Right atrium auricular region (tissue), 2 donors: ENCODE measurements at regions not wholly inside any gene's neighbourhood (a gene's known extent, or its start where the extent isn't known, plus 50 kb on each side); places are given as distances from the start of the nearest gene placed in this dataset.
A peak's percentile ranks its signal among the peaks of the same experiment; 100 is the strongest.

Experiments
- DNase-seq: peaks from one replicate; pipeline ENCODE4 v3.0.0-alpha.2; 2019; ENCODE audit warnings: low spot score
- H3K27ac ChIP-seq, 2 donors: fragments of 200-600 bp; sonication (generic); 1 replicate in 1 of 2; 2 replicates in 1 of 2; pipeline ENCODE4 v1.5.1; 2016 to 2019
- H3K27me3 ChIP-seq, 2 donors: fragments of 200-600 bp; sonication (generic); one replicate each; pipeline versions ENCODE4 v1.5.1 to v1.6.0; 2017 to 2019
- H3K36me3 ChIP-seq: fragments of 200-600 bp; sonication (generic); one replicate; pipeline ENCODE4 v1.5.1; 2016
- H3K4me1 ChIP-seq, 2 donors: fragments of 200-600 bp; sonication (generic); one replicate each; pipeline versions ENCODE4 v1.5.1 to v1.6.0; 2017 to 2019
- H3K4me3 ChIP-seq, 2 donors: fragments of 200-600 bp; sonication (generic); 1 replicate in 1 of 2; 2 replicates in 1 of 2; pipeline ENCODE4 v1.5.1; 2017 to 2019; ENCODE audit warnings: mild to moderate bottlenecking in 1 of 2, moderate library complexity in 1 of 2
- H3K9me3 ChIP-seq, 2 donors: fragments of 200-600 bp; sonication (generic); one replicate each; pipeline ENCODE4 v1.5.1; 2019
- CTCF ChIP-seq, 2 donors: fragments of 200-600 bp; sonication (generic); IDR thresholded peaks; one replicate each; pipeline ENCODE4 v1.5.1; 2019; ENCODE audit warnings: antibody characterized with exemption in 2 of 2

- Histone ChIP-seq H3K9me3 (no peaks in the 10 kb centered on the region), H3K36me3 (no peaks in the 10 kb centered on the region), H3K27me3 (no peaks in the 10 kb centered on the region), H3K27ac (no peak overlapping the region), H3K4me3 (no peak overlapping the region), H3K4me1 (peaks cover 0 to 7% of the 10 kb centered on the region in 2 donors)
- no peak for TF ChIP-seq CTCF (IDR thresholded peaks at IDR 0.05)
- no peak for DNase-seq
Observed at GRCh38 chr9:134487066-134487710, 154.4 kb upstream of the COL5A1 start.

GRCh38 chr9:134488331-134489280 is 153.0 kb upstream of the COL5A1 start:
- no peaks in the 10 kb centered on the region for H3K27me3 ChIP-seq
- peak overlapping the region; percentile 16 to 37 for H3K27ac ChIP-seq
- TF ChIP-seq CTCF (IDR thresholded peaks at IDR 0.05) = no peak
- no peak overlapping the region for H3K4me3 ChIP-seq
- no peaks in the 10 kb centered on the region for H3K36me3 ChIP-seq
- no peaks in the 10 kb centered on the region for H3K9me3 ChIP-seq
- peak; percentile 81 for DNase-seq
- peaks cover 0 to 7% of the 10 kb centered on the region in 2 donors for H3K4me1 ChIP-seq

GRCh38 chr9:134489621-134490408 is 151.8 kb upstream of the COL5A1 start:
- no peak for TF ChIP-seq CTCF (IDR thresholded peaks at IDR 0.05)
- no peak overlapping the region for H3K4me3 ChIP-seq
- H3K4me1 ChIP-seq = peaks cover 0 to 7% of the 10 kb centered on the region in 2 donors
- H3K27me3 ChIP-seq = no peaks in the 10 kb centered on the region
- no peaks in the 10 kb centered on the region for H3K36me3 ChIP-seq
- DNase-seq = no peak
- H3K27ac ChIP-seq = no peak overlapping the region
- no peaks in the 10 kb centered on the region for H3K9me3 ChIP-seq

- no peak for DNase-seq
- no peak overlapping the region for H3K27ac ChIP-seq
- no peak for TF ChIP-seq CTCF (IDR thresholded peaks at IDR 0.05)
- H3K27me3 ChIP-seq = no peaks in the 10 kb centered on the region
- H3K4me1 ChIP-seq = peaks cover 0 to 7% of the 10 kb centered on the region in 2 donors
- H3K36me3 ChIP-seq = no peaks in the 10 kb centered on the region
- H3K4me3 ChIP-seq = no peak overlapping the region
- H3K9me3 ChIP-seq = no peaks in the 10 kb centered on the region
Observed at GRCh38 chr9:134490446-134490845, 151.2 kb upstream of the COL5A1 start.

GRCh38 chr9:134491196-134491835 is 150.3 kb upstream of the COL5A1 start:
- peaks cover 0 to 7% of the 10 kb centered on the region in 2 donors for H3K4me1 ChIP-seq
- TF ChIP-seq CTCF (IDR thresholded peaks at IDR 0.05) = no peak
- H3K27ac ChIP-seq = no peak overlapping the region
- H3K4me3 ChIP-seq = no peak overlapping the region
- no peaks in the 10 kb centered on the region for H3K36me3 ChIP-seq
- H3K9me3 ChIP-seq = no peaks in the 10 kb centered on the region
- H3K27me3 ChIP-seq = no peaks in the 10 kb centered on the region
- DNase-seq = no peak
